Ascending aorta (tissue), 2 donors: ENCODE measurements at regions not wholly inside any gene's neighbourhood (a gene's known extent, or its start where the extent isn't known, plus 50 kb on each side); places are given as distances from the start of the nearest gene placed in this dataset.
"Not testable (repeated sequence)": the region's sequence is repeated elsewhere in the genome, so short reads cannot be mapped to it uniquely, and the experiment has no call there.

Experiments used
- DNase-seq, 2 donors: peaks; one replicate each; pipeline ENCODE4 v3.0.0-alpha.2; 2019; ENCODE audit warnings: low spot score in 2 of 2
- H3K27ac ChIP-seq, 2 donors: fragments of 200-600 bp; sonication (generic); one replicate each; pipeline ENCODE4 v1.5.1; 2016 to 2017; ENCODE audit warnings: mild to moderate bottlenecking in 1 of 2
- H3K27me3 ChIP-seq: fragments of 200-600 bp; sonication (generic); one replicate; pipeline ENCODE4 v1.5.1; 2017
- H3K36me3 ChIP-seq, 2 donors: fragments of 200-600 bp; sonication (generic); one replicate each; pipeline ENCODE4 v1.5.1; 2016
- H3K4me1 ChIP-seq, 2 donors: fragments of 200-600 bp; sonication (generic); one replicate each; pipeline ENCODE4 v1.5.1; 2016 to 2017; ENCODE audit warnings: mild to moderate bottlenecking in 1 of 2
- H3K4me3 ChIP-seq, 2 donors: fragments of 200-600 bp; sonication (generic); one replicate each; pipeline ENCODE4 v1.5.1; 2016 to 2017; ENCODE audit warnings: mild to moderate bottlenecking in 1 of 2
- H3K9me3 ChIP-seq, 2 donors: fragments of 200-600 bp; sonication (generic); one replicate each; pipeline ENCODE4 v1.5.1; 2016
- intact Hi-C: fragments of 100-400 bp; cut with DNase I; formaldehyde crosslinking; loops from one replicate; pipeline ENCODE4 v1.15.1; 2023
- TF ChIP-seq, protein P1 (sequence below), 3 experiments: fragments of 200-600 bp in 2 of 3; fragments of 450-650 bp in 1 of 3; sonication (generic) in 2 of 3; IDR thresholded peaks; one replicate each; pipeline ENCODE4 v1.5.1; 2016 to 2019; ENCODE audit warnings: antibody characterized with exemption in 3 of 3, mild to moderate bottlenecking in 1 of 3, moderate library complexity in 1 of 3

- intact Hi-C loops = no loop called here
- DNase-seq = no peak
- TF ChIP-seq, protein P1, sequence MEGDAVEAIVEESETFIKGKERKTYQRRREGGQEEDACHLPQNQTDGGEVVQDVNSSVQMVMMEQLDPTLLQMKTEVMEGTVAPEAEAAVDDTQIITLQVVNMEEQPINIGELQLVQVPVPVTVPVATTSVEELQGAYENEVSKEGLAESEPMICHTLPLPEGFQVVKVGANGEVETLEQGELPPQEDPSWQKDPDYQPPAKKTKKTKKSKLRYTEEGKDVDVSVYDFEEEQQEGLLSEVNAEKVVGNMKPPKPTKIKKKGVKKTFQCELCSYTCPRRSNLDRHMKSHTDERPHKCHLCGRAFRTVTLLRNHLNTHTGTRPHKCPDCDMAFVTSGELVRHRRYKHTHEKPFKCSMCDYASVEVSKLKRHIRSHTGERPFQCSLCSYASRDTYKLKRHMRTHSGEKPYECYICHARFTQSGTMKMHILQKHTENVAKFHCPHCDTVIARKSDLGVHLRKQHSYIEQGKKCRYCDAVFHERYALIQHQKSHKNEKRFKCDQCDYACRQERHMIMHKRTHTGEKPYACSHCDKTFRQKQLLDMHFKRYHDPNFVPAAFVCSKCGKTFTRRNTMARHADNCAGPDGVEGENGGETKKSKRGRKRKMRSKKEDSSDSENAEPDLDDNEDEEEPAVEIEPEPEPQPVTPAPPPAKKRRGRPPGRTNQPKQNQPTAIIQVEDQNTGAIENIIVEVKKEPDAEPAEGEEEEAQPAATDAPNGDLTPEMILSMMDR (IDR thresholded peaks at IDR 0.05) = no peak
Measured at GRCh38 chr11:34775417-34775888, 140.7 kb downstream of the APIP start.

GRCh38 chr11:34774604-34775003 lies 141.6 kb downstream of the APIP start:
- no peaks in the 10 kb centered on the region for H3K27me3 ChIP-seq
- H3K27ac ChIP-seq = no peak overlapping the region
- H3K36me3 ChIP-seq = no peaks in the 10 kb centered on the region
- TF ChIP-seq, protein P1 (IDR thresholded peaks at IDR 0.05) = no peak
- DNase-seq = no peak
- no peak overlapping the region for H3K4me3 ChIP-seq
- no peaks in the 10 kb centered on the region for H3K4me1 ChIP-seq
- intact Hi-C loops = no loop called here
- no peaks in the 10 kb centered on the region for H3K9me3 ChIP-seq

More at GRCh38 chr11:34775417-34775888, 140.7 kb downstream of the APIP start:
- H3K4me3 ChIP-seq = no peak overlapping the region
- no peak overlapping the region for H3K27ac ChIP-seq
- H3K27me3 ChIP-seq = no peaks in the 10 kb centered on the region
- H3K36me3 ChIP-seq = no peaks in the 10 kb centered on the region
- no peaks in the 10 kb centered on the region for H3K4me1 ChIP-seq
- no peaks in the 10 kb centered on the region for H3K9me3 ChIP-seq

DNA sequence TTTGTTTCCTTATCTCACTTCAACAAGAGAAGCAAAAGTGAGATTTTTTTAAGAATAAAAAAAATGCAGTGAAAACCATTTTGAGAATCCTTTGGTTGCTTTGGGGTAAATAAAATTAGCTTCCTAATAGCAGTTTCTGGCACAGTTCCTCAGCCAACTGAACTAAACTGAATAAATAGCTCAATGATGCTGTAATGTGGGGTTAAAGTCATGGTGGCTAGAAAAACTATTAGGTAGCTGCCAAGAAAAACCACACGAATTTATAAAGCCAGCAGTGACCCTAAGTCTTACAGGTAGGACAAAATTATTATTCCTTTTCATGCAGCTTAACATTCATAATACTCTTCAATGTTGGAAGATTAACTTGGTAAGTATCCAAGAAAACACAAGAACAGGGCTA lies 142.4 kb downstream of the APIP start:
- no peak for DNase-seq
- Histone ChIP-seq H3K36me3 (no peaks in the 10 kb centered on the region), H3K4me1 (no peaks in the 10 kb centered on the region), H3K4me3 (no peak overlapping the region), H3K27ac (no peak overlapping the region), H3K27me3 (no peaks in the 10 kb centered on the region), H3K9me3 (no peaks in the 10 kb centered on the region)
- TF ChIP-seq, protein P1 (IDR thresholded peaks at IDR 0.05) = no peak
- intact Hi-C loops = no loop called here

DNA sequence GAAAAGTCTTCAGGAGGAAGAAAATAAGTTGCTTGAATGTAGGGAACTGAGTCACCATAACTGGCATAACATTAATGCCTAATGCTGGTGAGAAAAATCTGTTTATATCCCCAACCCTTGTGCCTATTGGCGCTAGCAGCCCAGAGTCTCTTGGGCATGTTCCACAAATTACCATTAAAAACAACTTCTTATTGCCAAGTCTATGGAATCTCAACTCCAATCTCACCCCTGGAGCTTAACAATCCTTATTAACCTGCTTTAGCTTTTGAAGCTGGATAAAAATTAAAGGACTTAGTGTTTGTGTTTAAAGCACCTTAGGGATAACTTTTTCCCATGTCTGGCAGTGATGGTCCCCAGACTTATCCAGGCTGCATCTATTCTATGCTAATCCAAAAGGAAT lies 143.0 kb downstream of the APIP start:
- no peaks in the 10 kb centered on the region for H3K36me3 ChIP-seq
- no peaks in the 10 kb centered on the region for H3K9me3 ChIP-seq
- DNase-seq = no peak
- no peaks in the 10 kb centered on the region for H3K4me1 ChIP-seq
- intact Hi-C loops = no loop called here
- no peaks in the 10 kb centered on the region for H3K27me3 ChIP-seq
- no peak overlapping the region for H3K27ac ChIP-seq
- TF ChIP-seq, protein P1 (IDR thresholded peaks at IDR 0.05) = no peak
- no peak overlapping the region for H3K4me3 ChIP-seq

DNA sequence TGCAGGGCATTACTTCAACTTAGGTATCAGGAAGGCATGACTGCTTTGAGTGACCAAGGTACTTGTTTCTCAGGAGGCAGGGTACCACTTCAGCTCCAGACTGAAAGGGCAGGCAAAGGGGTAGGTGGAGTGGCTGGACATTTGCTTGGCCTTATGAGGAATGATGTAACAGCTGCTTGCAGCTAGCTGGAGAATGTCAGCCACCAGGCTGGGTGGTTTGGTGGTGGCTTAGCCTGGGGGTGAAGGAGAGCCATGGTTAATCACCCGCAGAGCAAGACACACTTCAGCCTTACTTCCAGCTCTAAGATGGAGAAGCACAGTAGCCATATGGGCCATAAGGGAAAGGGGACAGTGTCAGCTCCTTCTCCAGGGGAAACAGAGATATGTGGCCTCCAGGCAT lies 146.1 kb downstream of the APIP start:
- TF ChIP-seq, protein P1 (IDR thresholded peaks at IDR 0.05) = no peak
- Histone ChIP-seq H3K9me3 (no peaks in the 10 kb centered on the region), H3K27me3 (no peaks in the 10 kb centered on the region), H3K4me1 (no peaks in the 10 kb centered on the region), H3K4me3 (no peak overlapping the region), H3K27ac (no peak overlapping the region), H3K36me3 (no peaks in the 10 kb centered on the region)
- DNase-seq = no peak
- intact Hi-C loops = no loop called here

DNA sequence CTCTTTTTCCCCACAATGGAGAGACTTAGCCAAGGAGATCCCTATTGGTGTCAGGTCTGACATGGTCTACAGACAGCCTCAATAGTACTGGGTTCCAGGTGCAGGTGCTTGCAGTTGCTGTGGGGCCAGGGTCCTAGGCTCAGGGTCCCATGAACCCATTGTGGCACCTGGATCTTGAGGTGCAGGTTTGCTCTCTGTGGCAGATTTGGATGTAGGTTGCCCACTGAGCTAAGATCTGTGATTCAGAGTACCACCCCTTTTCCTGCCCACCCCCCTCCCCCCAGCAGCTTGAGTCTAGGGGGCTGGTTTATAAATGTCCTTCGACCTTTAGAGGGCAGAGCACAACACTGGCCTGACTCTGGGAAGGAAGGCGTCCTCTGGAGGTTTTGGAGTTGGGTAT lies 147.0 kb downstream of the APIP start:
- H3K4me3 ChIP-seq = no peak overlapping the region
- no peak overlapping the region for H3K27ac ChIP-seq
- TF ChIP-seq, protein P1 (IDR thresholded peaks at IDR 0.05) = no peak
- no peaks in the 10 kb centered on the region for H3K36me3 ChIP-seq
- no peaks in the 10 kb centered on the region for H3K27me3 ChIP-seq
- DNase-seq = no peak
- H3K4me1 ChIP-seq = no peaks in the 10 kb centered on the region
- intact Hi-C loops = no loop called here
- no peaks in the 10 kb centered on the region for H3K9me3 ChIP-seq

- intact Hi-C loops, H3K36me3 ChIP-seq, DNase-seq, H3K27ac ChIP-seq, H3K4me3 ChIP-seq, H3K27me3 ChIP-seq, H3K9me3 ChIP-seq, H3K4me1 ChIP-seq: not testable (repeated sequence)
Measured at GRCh38 chr11:34762625-34763024, 141.7 kb downstream of the EHF start.
